ENCODE measurements at regions not wholly inside any gene's neighbourhood (a gene's known extent, or its start where the extent isn't known, plus 50 kb on each side); places are given as distances from the start of the nearest gene placed in this dataset.

DNA sequence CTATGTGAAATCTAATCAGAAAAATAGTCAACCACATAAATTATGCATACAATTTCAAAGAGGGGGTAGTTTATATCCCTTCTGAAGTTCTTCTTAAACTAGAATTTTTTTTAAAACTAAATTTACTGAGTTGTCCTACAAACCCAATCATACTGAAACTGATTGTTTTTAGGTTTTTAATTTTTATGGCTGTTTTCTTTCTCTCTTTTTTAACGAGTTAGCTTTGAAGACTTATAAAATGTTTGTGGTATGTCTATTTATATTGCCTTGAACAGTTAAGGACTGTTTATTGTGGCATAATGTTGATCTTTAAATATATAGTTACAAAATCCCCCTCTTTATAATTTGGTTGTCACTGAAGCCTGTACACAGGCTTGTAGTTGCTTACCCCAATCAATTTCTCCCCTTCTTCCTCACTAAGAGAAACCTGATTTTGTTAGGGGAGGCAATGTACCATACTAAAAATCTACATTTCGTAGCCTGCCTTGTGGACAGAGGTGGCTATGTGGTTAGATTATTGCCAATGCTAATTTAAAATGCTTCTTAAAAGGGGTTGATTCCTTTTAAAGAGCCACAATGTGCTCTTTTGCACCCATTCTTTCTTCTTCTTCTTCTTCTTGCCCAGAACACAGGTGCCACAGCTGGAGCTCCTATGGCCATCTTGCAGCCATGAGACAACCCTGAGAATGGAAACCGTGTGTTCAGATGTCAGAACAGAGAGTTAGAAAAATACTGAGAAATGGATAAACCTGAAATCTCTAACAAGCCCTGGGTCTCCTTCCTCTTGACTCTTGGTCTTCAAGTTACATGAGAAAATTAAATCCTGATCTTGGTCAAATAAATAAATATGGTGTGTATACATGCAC lies 102.7 kb upstream of the ZNF827 start:
- Histone ChIP-seq H2AFZ (ENCODE audit: low read depth, low read length, severe bottlenecking) (peak overlapping the region; percentile 27), H3K27me3 (ENCODE audit: low read length) (no peaks in the 10 kb centered on the region), H3K27ac (ENCODE audit: low read depth, low read length) (peak overlapping the region; percentile 94), H3K9me2 (replicated peaks; ENCODE audit: insufficient read depth, low read length) (no peaks in the 10 kb centered on the region), H3K79me2 (ENCODE audit: insufficient read depth, low read length) (no peaks in the 10 kb centered on the region), H3F3A (ENCODE audit: insufficient read depth) (peaks cover 53% of the 10 kb centered on the region), H3K9me3 (ENCODE audit: insufficient read depth, low read length) (no peaks in the 10 kb centered on the region), H3K4me3 (ENCODE audit: insufficient read depth, low read length, poor library complexity, severe bottlenecking) (no peak overlapping the region), H3K36me3 (ENCODE audit: low read length) (no peaks in the 10 kb centered on the region), H4K20me1 (ENCODE audit: low read depth, low read length) (no peaks in the 10 kb centered on the region), H3K9ac (ENCODE audit: low read length) (peak overlapping the region; percentile 46), H3K4me2 (ENCODE audit: low read depth, low read length, poor library complexity, severe bottlenecking) (peak overlapping the region; percentile 53)
- TF ChIP-seq, protein P1, sequence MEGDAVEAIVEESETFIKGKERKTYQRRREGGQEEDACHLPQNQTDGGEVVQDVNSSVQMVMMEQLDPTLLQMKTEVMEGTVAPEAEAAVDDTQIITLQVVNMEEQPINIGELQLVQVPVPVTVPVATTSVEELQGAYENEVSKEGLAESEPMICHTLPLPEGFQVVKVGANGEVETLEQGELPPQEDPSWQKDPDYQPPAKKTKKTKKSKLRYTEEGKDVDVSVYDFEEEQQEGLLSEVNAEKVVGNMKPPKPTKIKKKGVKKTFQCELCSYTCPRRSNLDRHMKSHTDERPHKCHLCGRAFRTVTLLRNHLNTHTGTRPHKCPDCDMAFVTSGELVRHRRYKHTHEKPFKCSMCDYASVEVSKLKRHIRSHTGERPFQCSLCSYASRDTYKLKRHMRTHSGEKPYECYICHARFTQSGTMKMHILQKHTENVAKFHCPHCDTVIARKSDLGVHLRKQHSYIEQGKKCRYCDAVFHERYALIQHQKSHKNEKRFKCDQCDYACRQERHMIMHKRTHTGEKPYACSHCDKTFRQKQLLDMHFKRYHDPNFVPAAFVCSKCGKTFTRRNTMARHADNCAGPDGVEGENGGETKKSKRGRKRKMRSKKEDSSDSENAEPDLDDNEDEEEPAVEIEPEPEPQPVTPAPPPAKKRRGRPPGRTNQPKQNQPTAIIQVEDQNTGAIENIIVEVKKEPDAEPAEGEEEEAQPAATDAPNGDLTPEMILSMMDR (IDR thresholded peaks at IDR 0.05; ENCODE audit: insufficient read depth, low read length, poor library complexity, severe bottlenecking) = no peak
- no peak for TF ChIP-seq EZH2phosphoT487 (conservative IDR thresholded peaks at IDR 0.05; ENCODE audit: low read length)

DNA sequence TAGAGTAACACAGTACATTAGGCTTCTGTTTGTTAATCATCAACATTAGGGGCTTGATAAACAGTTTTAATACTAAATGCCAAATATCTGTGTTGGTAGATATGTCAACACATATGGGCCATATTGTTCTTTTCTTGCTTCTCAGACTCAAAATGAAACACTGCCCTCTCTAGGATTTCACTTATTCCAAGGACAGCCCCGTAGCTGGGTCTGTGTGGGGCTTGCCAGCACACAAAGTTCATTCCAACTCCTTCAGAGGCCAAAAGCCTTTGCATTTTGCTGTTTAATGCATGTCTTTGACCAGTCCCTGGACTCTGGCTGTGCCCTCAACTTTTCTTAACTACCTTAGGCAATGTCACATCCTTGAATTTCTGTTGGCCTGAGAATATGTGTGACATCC lies 102.0 kb upstream of the ZNF827 start:
- Histone ChIP-seq H3F3A (ENCODE audit: insufficient read depth) (peaks cover 56% of the 10 kb centered on the region), H3K79me2 (ENCODE audit: insufficient read depth, low read length) (no peaks in the 10 kb centered on the region), H3K9me2 (replicated peaks; ENCODE audit: insufficient read depth, low read length) (no peaks in the 10 kb centered on the region), H3K9me3 (ENCODE audit: insufficient read depth, low read length) (no peaks in the 10 kb centered on the region), H3K27ac (ENCODE audit: low read depth, low read length) (peak overlapping the region; percentile 94), H3K36me3 (ENCODE audit: low read length) (no peaks in the 10 kb centered on the region), H3K4me2 (ENCODE audit: low read depth, low read length, poor library complexity, severe bottlenecking) (peak overlapping the region; percentile 53), H4K20me1 (ENCODE audit: low read depth, low read length) (no peaks in the 10 kb centered on the region), H3K27me3 (ENCODE audit: low read length) (no peaks in the 10 kb centered on the region), H3K4me3 (ENCODE audit: insufficient read depth, low read length, poor library complexity, severe bottlenecking) (no peak overlapping the region), H2AFZ (ENCODE audit: low read depth, low read length, severe bottlenecking) (no peak overlapping the region), H3K9ac (ENCODE audit: low read length) (peak overlapping the region; percentile 46)
- TF ChIP-seq, protein P1 (IDR thresholded peaks at IDR 0.05; ENCODE audit: insufficient read depth, low read length, poor library complexity, severe bottlenecking) = peak; percentile 21
- no peak for TF ChIP-seq EZH2phosphoT487 (conservative IDR thresholded peaks at IDR 0.05; ENCODE audit: low read length)

- Histone ChIP-seq H4K20me1 (ENCODE audit: low read depth, low read length) (no peaks in the 10 kb centered on the region), H3K4me2 (ENCODE audit: low read depth, low read length, poor library complexity, severe bottlenecking) (no peak overlapping the region), H3K27ac (ENCODE audit: low read depth, low read length) (peak overlapping the region; percentile 94; the same call in 1 of the 2 replicates), H3K36me3 (ENCODE audit: low read length) (no peaks in the 10 kb centered on the region), H2AFZ (ENCODE audit: low read depth, low read length, severe bottlenecking) (no peak overlapping the region), H3K9me2 (replicated peaks; ENCODE audit: insufficient read depth, low read length) (no peaks in the 10 kb centered on the region), H3K27me3 (ENCODE audit: low read length) (no peaks in the 10 kb centered on the region), H3K9me3 (ENCODE audit: insufficient read depth, low read length) (no peaks in the 10 kb centered on the region), H3K79me2 (ENCODE audit: insufficient read depth, low read length) (0 out of 2 replicates have a peak, but pooled peaks cover 3% of the 10 kb centered on the region), H3F3A (ENCODE audit: insufficient read depth) (peaks cover 38% of the 10 kb centered on the region), H3K4me3 (ENCODE audit: insufficient read depth, low read length, poor library complexity, severe bottlenecking) (no peak overlapping the region), H3K9ac (ENCODE audit: low read length) (no peak overlapping the region)
- TF ChIP-seq EZH2phosphoT487 (conservative IDR thresholded peaks at IDR 0.05; ENCODE audit: low read length) = no peak
- TF ChIP-seq, protein P1 (IDR thresholded peaks at IDR 0.05; ENCODE audit: insufficient read depth, low read length, poor library complexity, severe bottlenecking) = no peak
These were observed 94.5 kb upstream of the ZNF827 start for GRCh38 chr4:146033149-146033548.

All from SU-DHL-6 (cell line).